H9 (cell line): ENCODE measurements at regions not wholly inside any gene's neighbourhood (a gene's known extent, or its start where the extent isn't known, plus 50 kb on each side); places are given as distances from the start of the nearest gene placed in this dataset.

Experiments used
- DNase-seq: peaks from one replicate; pipeline ENCODE4 v3.0.0-alpha.2; 2017
- H2AFZ ChIP-seq: one replicate; pipeline ENCODE4 v1.6.1; 2013; ENCODE audit warnings: mild to moderate bottlenecking, low read length, control low read depth, moderate library complexity
- H2AK5ac ChIP-seq: 2 replicates; pipeline ENCODE4 v1.6.1; 2013; ENCODE audit warnings: low read length, control low read depth, mixed read lengths; ENCODE audit not compliant: insufficient read length
- H2BK120ac ChIP-seq: one replicate; pipeline ENCODE4 v1.6.1; 2013; ENCODE audit warnings: low read depth, mild to moderate bottlenecking, low read length, control low read depth, inconsistent platforms; ENCODE audit not compliant: poor library complexity, severe bottlenecking
- H2BK12ac ChIP-seq: 2 replicates; pipeline ENCODE4 v1.6.1; 2013; ENCODE audit warnings: low read length, control low read depth, mixed read lengths, low read depth; ENCODE audit not compliant: insufficient read length
- H2BK15ac ChIP-seq: 2 replicates; pipeline ENCODE4 v1.6.1; 2013; ENCODE audit warnings: low read depth, low read length, control low read depth
- H2BK20ac ChIP-seq: one replicate; pipeline ENCODE4 v1.6.1; 2013; ENCODE audit warnings: low read depth, mild to moderate bottlenecking, low read length, control low read depth, inconsistent platforms; ENCODE audit not compliant: poor library complexity, severe bottlenecking
- H2BK5ac ChIP-seq: 2 replicates; pipeline ENCODE4 v1.6.1; 2013; ENCODE audit warnings: low read length, control low read depth, mixed read lengths; ENCODE audit not compliant: insufficient read length
- H3K14ac ChIP-seq: 2 replicates; pipeline ENCODE4 v1.6.1; 2013; ENCODE audit warnings: low read length, control low read depth; ENCODE audit not compliant: insufficient read depth
- H3K18ac ChIP-seq: 2 replicates; pipeline ENCODE4 v1.6.1; 2013; ENCODE audit warnings: low read depth, mild to moderate bottlenecking, mixed read lengths, low read length, control low read depth; ENCODE audit not compliant: insufficient read length
- H3K23ac ChIP-seq: 2 replicates; pipeline ENCODE4 v1.6.1; 2013; ENCODE audit warnings: low read length, control low read depth, mixed read lengths, low read depth; ENCODE audit not compliant: insufficient read length
- H3K23me2 ChIP-seq: 2 replicates; pipeline ENCODE4 v1.6.1; 2013; ENCODE audit warnings: low read depth, mild to moderate bottlenecking, mixed read lengths, low read length, control low read depth; ENCODE audit not compliant: insufficient read length, poor library complexity, severe bottlenecking
- H3K27ac ChIP-seq: 2 replicates; pipeline ENCODE4 v1.5.1; 2013; ENCODE audit warnings: low read length, control low read depth, mixed read lengths, low read depth; ENCODE audit not compliant: insufficient read length
- H3K27me3 ChIP-seq: 2 replicates; pipeline ENCODE4 v1.6.1; 2013; ENCODE audit warnings: low read length, control low read depth, inconsistent platforms; ENCODE audit not compliant: insufficient read depth
- H3K4ac ChIP-seq: 2 replicates; pipeline ENCODE4 v1.6.1; 2013; ENCODE audit warnings: low read depth, mild to moderate bottlenecking, control low read depth, inconsistent platforms, low read length, moderate library complexity
- H3K4me1 ChIP-seq: 2 replicates; pipeline ENCODE4 v1.6.1; 2013; ENCODE audit warnings: low read length, control low read depth, inconsistent platforms; ENCODE audit not compliant: insufficient read depth
- H3K4me2 ChIP-seq: 2 replicates; pipeline ENCODE4 v1.6.1; 2013; ENCODE audit warnings: low read length, control low read depth, mixed read lengths; ENCODE audit not compliant: insufficient read length, insufficient read depth
- H3K56ac ChIP-seq: 2 replicates; pipeline ENCODE4 v1.6.1; 2013; ENCODE audit warnings: low read depth, mild to moderate bottlenecking, mixed read lengths, low read length, control low read depth; ENCODE audit not compliant: insufficient read length
- H3K79me1 ChIP-seq: 2 replicates; pipeline ENCODE4 v1.6.1; 2013; ENCODE audit warnings: low read depth, mild to moderate bottlenecking, moderate library complexity, low read length, control low read depth, inconsistent platforms; ENCODE audit not compliant: insufficient read depth, poor library complexity, severe bottlenecking
- H3K79me2 ChIP-seq: 2 replicates; pipeline ENCODE4 v1.6.1; 2013; ENCODE audit warnings: low read length, control low read depth, inconsistent platforms; ENCODE audit not compliant: insufficient read depth
- H3K9ac ChIP-seq: 2 replicates; pipeline ENCODE4 v1.6.1; 2013; ENCODE audit warnings: low read length, control low read depth, mixed read lengths; ENCODE audit not compliant: insufficient read length; ENCODE audit errors: extremely low read depth
- H3K9me3 ChIP-seq: one replicate; pipeline ENCODE4 v1.6.1; 2013; ENCODE audit warnings: low read depth, low read length, inconsistent platforms; ENCODE audit not compliant: control insufficient read depth
- H3T11ph ChIP-seq: one replicate; pipeline ENCODE4 v1.6.1; 2013; ENCODE audit warnings: mild to moderate bottlenecking, low read length, control low read depth, inconsistent platforms
- H4K20me1 ChIP-seq: one replicate; pipeline ENCODE4 v1.6.1; 2013; ENCODE audit not compliant: control insufficient read depth, insufficient read length, insufficient read depth
- H4K5ac ChIP-seq: 2 replicates; pipeline ENCODE4 v1.6.1; 2013; ENCODE audit warnings: low read depth, mild to moderate bottlenecking, mixed read lengths, low read length, control low read depth; ENCODE audit not compliant: insufficient read length
- H4K8ac ChIP-seq: replicated peaks from 2 replicates; pipeline ENCODE4 v1.6.1; 2013; ENCODE audit warnings: low read length, control low read depth, mixed read lengths, low read depth; ENCODE audit not compliant: insufficient read length
- H4K91ac ChIP-seq: 2 replicates; pipeline ENCODE4 v1.6.1; 2013; ENCODE audit warnings: low read depth, mild to moderate bottlenecking, moderate library complexity, mixed read lengths, low read length, control low read depth; ENCODE audit not compliant: insufficient read length
- H3K27ac Mint-ChIP-seq, 3 experiments: 2 replicates in 2 of 3; 3 replicates in 1 of 3; pipeline ENCODE4 v1.8.0; 2020 to 2021; ENCODE audit warnings: mixed read lengths in 3 of 3, mild to moderate bottlenecking in 1 of 3, moderate library complexity in 1 of 3
- H3K27me3 Mint-ChIP-seq: 2 replicates; pipeline ENCODE4 v1.8.0; 2021; ENCODE audit warnings: low read depth, mild to moderate bottlenecking, moderate library complexity, mixed read lengths
- H3K36me3 Mint-ChIP-seq, 3 experiments: 2 replicates in 2 of 3; 3 replicates in 1 of 3; pipeline ENCODE4 v1.8.0; 2020 to 2021; ENCODE audit warnings: low read depth in 3 of 3, mixed read lengths in 3 of 3; ENCODE audit not compliant: insufficient read depth in 1 of 3
- H3K4me1 Mint-ChIP-seq, 2 experiments: 2 replicates each; pipeline ENCODE4 v1.8.0; 2020; ENCODE audit warnings: mixed read lengths in 2 of 2
- H3K4me3 Mint-ChIP-seq, 2 experiments: 2 replicates in 1 of 2; 3 replicates in 1 of 2; pipeline ENCODE4 v1.8.0; 2020 to 2021; ENCODE audit warnings: mild to moderate bottlenecking in 2 of 2, mixed read lengths in 2 of 2, moderate library complexity in 1 of 2
- H3K9me3 Mint-ChIP-seq, 2 experiments: 2 replicates in 1 of 2; 3 replicates in 1 of 2; pipeline ENCODE4 v1.8.0; 2020; ENCODE audit warnings: mild to moderate bottlenecking in 2 of 2, mixed read lengths in 2 of 2, moderate library complexity in 1 of 2
- CTCF ChIP-seq: fragments of 200-600 bp; sonication (generic); conservative IDR thresholded peaks from 3 replicates; pipeline ENCODE4 v1.8.0; 2021; ENCODE audit warnings: antibody characterized with exemption, mild to moderate bottlenecking

GRCh38 chr4:10758906-10759305 lies 74.3 kb upstream of the CLNK start:
- H4K20me1 ChIP-seq = no peaks in the 10 kb centered on the region
- H3K79me1 ChIP-seq = no peaks in the 10 kb centered on the region
- H3K4me1 ChIP-seq = no peaks in the 10 kb centered on the region
- no peak overlapping the region for H3K56ac ChIP-seq
- Mint-ChIP-seq H3K4me3 (no peak overlapping the region), H3K4me1 (peaks cover 7 to 10% of the 10 kb centered on the region in 2 experiments; a peak in 2 of 4 replicates), H3K27ac (no peak overlapping the region), H3K36me3 (no peaks in the 10 kb centered on the region), H3K9me3 (no peaks in the 10 kb centered on the region), H3K27me3 (no peaks in the 10 kb centered on the region)
- H3K9ac ChIP-seq = no peak overlapping the region
- H2BK15ac ChIP-seq = no peak overlapping the region
- DNase-seq = no peak
- H3K27ac ChIP-seq = no peak overlapping the region
- no peak overlapping the region for H2BK120ac ChIP-seq
- no peak overlapping the region for H3T11ph ChIP-seq
- no peak overlapping the region for H4K5ac ChIP-seq
- no peak overlapping the region for H3K18ac ChIP-seq
- no peaks in the 10 kb centered on the region for H3K9me3 ChIP-seq
- no peaks in the 10 kb centered on the region for H3K79me2 ChIP-seq
- H2BK12ac ChIP-seq = no peak overlapping the region
- no peak overlapping the region for H2AK5ac ChIP-seq
- no peak overlapping the region for H4K8ac ChIP-seq
- no peak overlapping the region for H3K4me2 ChIP-seq
- no peak overlapping the region for H3K4ac ChIP-seq
- H3K23ac ChIP-seq = no peak overlapping the region
- H3K14ac ChIP-seq = no peak overlapping the region
- H3K23me2 ChIP-seq = no peaks in the 10 kb centered on the region
- no peak overlapping the region for H4K91ac ChIP-seq
- no peak overlapping the region for H2AFZ ChIP-seq
- H3K27me3 ChIP-seq = no peaks in the 10 kb centered on the region
- H2BK5ac ChIP-seq = no peak overlapping the region
- no peak overlapping the region for H2BK20ac ChIP-seq
- no peak for TF ChIP-seq CTCF
